WTC11 (cell line): ENCODE measurements at regions not wholly inside any gene's neighbourhood (a gene's known extent, or its start where the extent isn't known, plus 50 kb on each side); places are given as distances from the start of the nearest gene placed in this dataset.

Experiments used
- ATAC-seq: fragments of 200-7000 bp; cut with Tn5 transposase; 2 replicates; pipeline ENCODE4 v1.10.0; 2021; ENCODE audit warnings: mild to moderate bottlenecking, moderate library complexity
- CTCF ChIA-PET: fragments of 300-600 bp; sonication (Branson Sonifier 250); formaldehyde crosslinking; loops from one replicate; lab custom pipeline; 2021; ENCODE audit warnings: antibody characterized with exemption; lab: Charles Lee
- POLR2A ChIA-PET: fragments of 350-600 bp; sonication (Branson Sonifier 250); formaldehyde crosslinking; loops from one replicate; lab custom pipeline; 2021; ENCODE audit warnings: antibody characterized with exemption; lab: Charles Lee
- DNase-seq: peaks from one replicate; pipeline ENCODE4 v3.0.0; 2021; ENCODE audit warnings: low spot score
- H3K27ac Mint-ChIP-seq: 2 replicates; pipeline ENCODE4 v1.8.0; 2021; ENCODE audit warnings: mixed read lengths
- H3K27me3 Mint-ChIP-seq: 2 replicates; pipeline ENCODE4 v1.8.0; 2021; ENCODE audit warnings: low read depth, mild to moderate bottlenecking, moderate library complexity, mixed read lengths
- H3K36me3 Mint-ChIP-seq: 2 replicates; pipeline ENCODE4 v1.8.0; 2021; ENCODE audit warnings: mixed read lengths
- H3K4me1 Mint-ChIP-seq: 2 replicates; pipeline ENCODE4 v1.8.0; 2022; ENCODE audit warnings: mixed read lengths
- H3K4me3 Mint-ChIP-seq: 2 replicates; pipeline ENCODE4 v1.8.0; 2021; ENCODE audit warnings: mild to moderate bottlenecking, moderate library complexity, mixed read lengths
- H3K9me3 Mint-ChIP-seq: 2 replicates; pipeline ENCODE4 v1.8.0; 2021; ENCODE audit warnings: mixed read lengths
- ARID4B ChIP-seq: sonication (generic); formaldehyde crosslinking; IDR thresholded peaks from 2 replicates; pipeline ENCODE4 v1.8.0; 2023; ENCODE audit warnings: missing genetic modification reagents, mild to moderate bottlenecking, borderline replicate concordance
- ATF1 ChIP-seq: sonication (generic); formaldehyde crosslinking; IDR thresholded peaks from 2 replicates; pipeline ENCODE4 v1.8.1; 2023; ENCODE audit warnings: mild to moderate bottlenecking, moderate library complexity, missing genetic modification reagents
- E2F1 ChIP-seq: sonication (generic); formaldehyde crosslinking; IDR thresholded peaks from 2 replicates; pipeline ENCODE4 v1.8.0; 2022; ENCODE audit warnings: mild to moderate bottlenecking, missing genetic modification reagents
- FOXP1 ChIP-seq: sonication (generic); formaldehyde crosslinking; IDR thresholded peaks from 2 replicates; pipeline ENCODE4 v1.8.0; 2022; ENCODE audit warnings: missing genetic modification reagents, mild to moderate bottlenecking, moderate library complexity, borderline replicate concordance
- FOXP4 ChIP-seq: sonication (generic); formaldehyde crosslinking; IDR thresholded peaks from 2 replicates; pipeline ENCODE4 v1.8.0; 2022; ENCODE audit warnings: mild to moderate bottlenecking, missing genetic modification reagents
- IRF1 ChIP-seq: sonication (generic); formaldehyde crosslinking; IDR thresholded peaks from 2 replicates; pipeline ENCODE4 v1.8.0; 2023; ENCODE audit warnings: missing genetic modification reagents
- MYBL2 ChIP-seq: sonication (generic); formaldehyde crosslinking; IDR thresholded peaks from 2 replicates; pipeline ENCODE4 v1.8.1; 2023; ENCODE audit warnings: mild to moderate bottlenecking, moderate library complexity, missing genetic modification reagents
- NFE2L1 ChIP-seq: sonication (generic); formaldehyde crosslinking; IDR thresholded peaks from 2 replicates; pipeline ENCODE4 v1.8.1; 2023; ENCODE audit warnings: missing genetic modification reagents
- NR1H2 ChIP-seq: sonication (generic); formaldehyde crosslinking; IDR thresholded peaks from 2 replicates; pipeline ENCODE4 v1.9.0; 2021; ENCODE audit warnings: mild to moderate bottlenecking, moderate library complexity, missing genetic modification reagents
- NR3C1 ChIP-seq: sonication (generic); formaldehyde crosslinking; conservative IDR thresholded peaks from 2 replicates; pipeline ENCODE4 v1.8.1; 2023; ENCODE audit warnings: low read depth, mild to moderate bottlenecking, missing genetic modification reagents
- RORB ChIP-seq: fragments of 250-450 bp; sonication (Bioruptor Pico); IDR thresholded peaks from 2 replicates; pipeline ENCODE4 v1.9.0; 2021; ENCODE audit warnings: mild to moderate bottlenecking
- SOX15 ChIP-seq: fragments of 250-450 bp; sonication (Bioruptor Pico); IDR thresholded peaks from 2 replicates; pipeline ENCODE4 v1.9.0; 2021; ENCODE audit warnings: mild to moderate bottlenecking
- TEAD4 ChIP-seq: sonication (generic); formaldehyde crosslinking; IDR thresholded peaks from 2 replicates; pipeline ENCODE4 v1.8.0; 2022; ENCODE audit warnings: mild to moderate bottlenecking, missing genetic modification reagents
- USF1 ChIP-seq: sonication (generic); formaldehyde crosslinking; IDR thresholded peaks from 2 replicates; pipeline ENCODE4 v1.8.0; 2022; ENCODE audit warnings: mild to moderate bottlenecking, missing genetic modification reagents
- ZMAT4 ChIP-seq: fragments of 250-450 bp; sonication (Bioruptor Pico); IDR thresholded peaks from 2 replicates; pipeline ENCODE4 v1.9.0; 2021; ENCODE audit warnings: mild to moderate bottlenecking
- ZNF281 ChIP-seq: sonication (generic); formaldehyde crosslinking; IDR thresholded peaks from 2 replicates; pipeline ENCODE4 v1.8.0; 2023; ENCODE audit warnings: mild to moderate bottlenecking, missing genetic modification reagents
- ZNF396 ChIP-seq: fragments of 250-450 bp; sonication (Bioruptor Pico); IDR thresholded peaks from 2 replicates; pipeline ENCODE4 v1.8.0; 2021; ENCODE audit warnings: mild to moderate bottlenecking, moderate library complexity, borderline replicate concordance
- ZNF423 ChIP-seq: fragments of 250-450 bp; sonication (Bioruptor Pico); IDR thresholded peaks from 2 replicates; pipeline ENCODE4 v2.1.2; 2022; ENCODE audit warnings: mild to moderate bottlenecking, moderate library complexity
- ZNF425 ChIP-seq: fragments of 250-450 bp; sonication (Bioruptor Pico); conservative IDR thresholded peaks from 2 replicates; pipeline ENCODE4 v1.9.0; 2021; ENCODE audit warnings: mild to moderate bottlenecking

GRCh38 chr13:81058211-81058915, 717.4 kb upstream of the SPRY2 start (continued):
- no peak for TF ChIP-seq FOXP1 (CRISPR knock-in tag)
- no peak for TF ChIP-seq ZMAT4 (CRISPR knock-in tag)
- no peak for TF ChIP-seq TEAD4 (CRISPR knock-in tag)

GRCh38 chr13:81051873-81052272, 710.9 kb upstream of the SPRY2 start:
- Mint-ChIP-seq H3K36me3 (no peaks in the 10 kb centered on the region), H3K4me1 (no peaks in the 10 kb centered on the region), H3K9me3 (no peaks in the 10 kb centered on the region), H3K27ac (no peak overlapping the region), H3K4me3 (no peak overlapping the region), H3K27me3 (no peaks in the 10 kb centered on the region)
- DNase-seq (no peak), ATAC-seq (peak; percentile 67)
- ChIA-PET CTCF (interaction anchor here (0.6 to 1.3 kb wide), 2 partner anchors 35 to 1118 kb away, joined by 3 to 6 read pairs; no protein-coding TSS in a partner anchor), POLR2A (no interaction called here)
- TF ChIP-seq ATF1 (CRISPR knock-in tag) (no peak), NFE2L1 (no peak), ZNF281 (no peak), SOX15 (CRISPR knock-in tag) (no peak), RORB (CRISPR knock-in tag) (no peak), IRF1 (CRISPR knock-in tag) (no peak), E2F1 (CRISPR knock-in tag) (no peak), MYBL2 (CRISPR knock-in tag) (no peak), ZNF425 (CRISPR knock-in tag) (no peak), FOXP4 (no peak), NR3C1 (CRISPR knock-in tag) (no peak), ZNF423 (CRISPR knock-in tag) (no peak), USF1 (CRISPR knock-in tag) (no peak), ZNF396 (CRISPR knock-in tag) (no peak), NR1H2 (CRISPR knock-in tag) (no peak), ARID4B (no peak)
